HG03432 (cell line): ENCODE measurements at regions not wholly inside any gene's neighbourhood (a gene's known extent, or its start where the extent isn't known, plus 50 kb on each side); places are given as distances from the start of the nearest gene placed in this dataset.

Source experiments
- ATAC-seq: cut with Tn5 transposase; IDR thresholded peaks from one replicate; pipeline ENCODE4 v1.9.1; 2021; ENCODE audit warnings: mild to moderate bottlenecking, moderate library complexity; ENCODE audit not compliant: unreplicated experiment

DNA sequence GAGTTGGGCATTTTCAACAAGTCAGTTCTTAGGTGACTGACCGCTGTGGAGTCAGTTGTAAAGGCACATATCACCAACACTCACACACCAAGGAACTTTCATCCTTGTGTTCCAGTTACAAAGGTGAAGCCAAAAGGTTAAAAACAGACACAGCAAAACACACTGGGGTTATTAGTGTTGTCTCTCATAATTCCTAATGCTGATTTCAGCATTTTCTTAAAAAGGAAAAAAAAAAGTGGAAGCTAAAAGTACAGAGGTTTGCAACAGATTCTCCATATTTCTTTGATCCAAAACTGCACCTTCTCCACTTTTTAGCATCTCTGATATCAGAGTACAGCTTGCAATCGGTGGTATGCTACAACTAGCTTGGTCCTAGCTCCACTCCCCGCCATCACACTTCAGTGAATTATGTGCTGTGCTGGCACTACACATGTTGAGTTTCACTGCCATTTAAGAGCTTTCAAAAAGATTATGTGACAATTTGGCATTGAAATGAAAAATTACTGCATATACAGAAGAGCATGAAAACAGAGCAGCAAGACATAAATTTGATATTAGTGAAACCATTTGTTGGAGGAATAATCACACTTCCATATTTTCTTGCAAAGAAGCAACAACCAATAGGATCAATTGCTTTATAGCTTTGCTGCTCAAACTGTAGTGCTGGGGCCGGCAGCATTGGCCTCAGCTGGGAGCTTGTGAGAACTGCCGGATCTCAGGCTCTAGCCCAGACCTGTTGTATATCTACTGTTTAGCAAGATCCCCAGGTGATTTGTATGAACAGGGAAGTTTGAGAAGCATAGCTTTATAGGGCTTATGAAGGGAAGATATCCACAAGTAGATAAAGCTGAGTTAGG, 62.3 kb upstream of the DAPL1 start:
- no peak for ATAC-seq

DNA sequence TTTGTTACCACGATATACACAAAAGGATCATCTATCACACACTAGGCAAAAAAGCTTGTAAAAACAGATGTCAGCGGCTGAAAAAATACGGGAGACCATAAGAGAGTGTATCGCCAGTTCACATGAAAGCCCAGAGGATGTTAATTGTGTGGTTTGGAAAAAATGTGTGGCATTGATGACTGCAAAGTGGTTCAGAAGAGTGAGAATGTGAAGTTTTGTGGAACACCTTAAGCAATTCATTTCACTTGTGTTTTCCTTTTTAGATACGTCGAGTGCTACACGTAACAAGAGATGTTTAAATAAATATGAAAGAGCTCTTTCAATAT, 61.7 kb upstream of the DAPL1 start:
- no peak for ATAC-seq

DNA sequence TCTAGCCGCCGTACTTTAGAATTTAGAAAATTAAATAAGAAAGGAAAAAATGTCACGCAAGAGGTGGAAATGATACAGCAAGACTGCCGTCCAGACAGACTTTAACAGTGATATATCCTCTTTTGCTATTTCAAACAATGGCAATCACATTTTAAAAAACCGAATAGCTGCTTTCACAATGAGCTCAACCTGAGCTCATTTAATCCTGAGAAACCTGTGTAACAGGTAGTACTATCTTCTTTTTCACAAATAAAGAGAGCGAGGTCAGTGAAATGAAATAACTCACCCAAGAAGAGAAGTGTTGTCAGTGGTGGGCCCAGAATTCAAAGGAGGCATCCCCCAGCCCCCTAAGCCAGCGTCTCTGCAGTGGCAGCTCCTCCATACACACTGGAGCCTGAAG, 60.7 kb upstream of the DAPL1 start:
- no peak for ATAC-seq

- no peak for ATAC-seq
Observed at GRCh38 chr2:158735822-158736580, 59.1 kb upstream of the DAPL1 start.

- no peak for ATAC-seq
Observed at GRCh38 chr2:158738363-158738762, 56.8 kb upstream of the DAPL1 start.

DNA sequence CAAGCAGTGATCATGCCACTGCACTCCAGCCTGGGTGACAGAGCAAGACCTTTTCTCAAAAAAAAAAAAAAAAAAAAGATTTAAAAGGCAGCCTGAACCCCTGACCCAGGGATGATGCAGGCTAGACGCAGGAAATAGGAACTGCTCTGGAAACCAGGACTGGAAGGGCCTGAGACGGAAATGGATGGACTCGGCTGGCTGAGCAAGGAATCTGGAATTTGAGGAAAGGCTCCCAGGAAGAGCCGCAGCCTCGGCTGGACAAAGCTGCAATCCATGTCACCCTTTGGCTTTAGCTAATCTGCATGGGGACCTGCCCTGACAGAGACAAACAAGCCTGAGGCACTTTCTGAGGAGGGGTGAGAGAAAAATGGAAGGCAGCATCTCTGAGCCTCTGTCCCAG, 55.0 kb upstream of the DAPL1 start:
- no peak for ATAC-seq

DNA sequence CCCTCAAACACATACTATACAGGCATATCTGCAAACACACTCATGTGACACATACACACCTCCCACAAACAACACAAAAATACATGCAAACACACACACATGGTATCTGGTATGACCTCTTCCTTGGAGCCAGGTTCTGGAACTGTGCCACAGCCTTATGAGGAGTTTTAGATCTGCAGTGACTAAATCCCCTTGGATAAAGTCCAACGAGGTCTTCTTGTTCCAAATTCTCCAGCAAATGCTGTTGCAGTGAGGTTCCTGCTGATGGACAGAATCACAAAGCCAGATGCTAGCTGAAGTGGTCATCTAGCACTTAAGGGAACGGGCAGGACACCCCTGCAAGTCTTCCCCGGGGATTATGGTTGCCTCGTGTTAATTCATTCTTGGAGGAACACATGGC, 54.5 kb upstream of the DAPL1 start:
- no peak for ATAC-seq

- no peak for ATAC-seq
Observed at GRCh38 chr2:158741625-158742024, 53.5 kb upstream of the DAPL1 start.

- ATAC-seq, result no peak
Observed at GRCh38 chr2:158742536-158742935, 52.6 kb upstream of the DAPL1 start.

DNA sequence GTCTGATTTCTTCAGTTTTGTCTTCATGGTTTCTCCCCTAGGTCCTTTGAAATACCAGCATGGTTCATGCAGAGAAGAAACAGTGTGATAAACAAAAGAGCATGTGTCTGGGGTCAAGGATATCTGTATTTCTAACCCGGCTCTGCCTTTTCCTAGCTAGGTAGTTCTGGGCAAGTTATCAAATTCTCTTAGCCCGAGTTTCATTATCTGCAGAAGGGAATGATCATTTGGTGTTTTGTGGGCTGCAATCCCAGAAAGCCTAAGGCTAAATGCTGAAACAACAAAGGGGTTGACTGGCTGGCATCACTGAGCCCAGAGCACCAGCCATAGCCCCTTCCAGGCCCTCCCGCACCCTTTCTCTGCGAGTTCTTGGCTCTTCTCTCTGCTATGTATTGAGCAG, 51.7 kb upstream of the DAPL1 start:
- no peak for ATAC-seq

DNA sequence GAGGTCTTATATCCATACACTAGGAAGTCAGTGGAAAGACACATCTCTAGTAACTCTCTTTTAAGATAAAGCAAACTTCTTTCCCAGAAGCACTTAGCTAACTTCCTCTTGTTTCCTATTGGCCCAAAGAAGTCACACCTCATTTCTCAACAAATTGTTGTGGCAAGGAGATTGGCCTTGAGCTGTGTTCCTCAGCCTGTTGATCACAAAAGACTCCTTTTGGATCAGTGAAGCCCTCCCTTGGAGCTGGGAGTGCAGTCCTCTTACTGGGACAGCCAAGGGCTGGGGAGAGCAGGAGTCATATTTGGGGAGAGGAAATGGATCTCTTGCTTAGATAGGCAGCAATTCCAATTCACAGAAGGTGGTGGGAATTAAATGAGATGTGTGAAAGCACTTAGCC, 51.2 kb upstream of the DAPL1 start:
- no peak for ATAC-seq

- peak; percentile 78 for ATAC-seq
Observed at GRCh38 chr2:158745067-158745865, 49.9 kb upstream of the DAPL1 start.
